B cell (primary cell): ENCODE measurements at regions not wholly inside any gene's neighbourhood (a gene's known extent, or its start where the extent isn't known, plus 50 kb on each side); places are given as distances from the start of the nearest gene placed in this dataset.
"Not testable (repeated sequence)": the region's sequence is repeated elsewhere in the genome, so short reads cannot be mapped to it uniquely, and the experiment has no call there.

Experiments used
- EZH2 ChIP-seq: IDR thresholded peaks from 2 replicates; pipeline ENCODE4 v1.6.1; 2012; ENCODE audit warnings: borderline replicate concordance, low read depth, mild to moderate bottlenecking, moderate library complexity, low read length; ENCODE audit not compliant: insufficient read depth, poor library complexity, severe bottlenecking
- TF ChIP-seq, protein P1 (sequence below): fragments of 200-600 bp; IDR thresholded peaks from one replicate; pipeline ENCODE4 v1.8.0; 2022; ENCODE audit warnings: antibody characterized with exemption, mild to moderate bottlenecking

DNA sequence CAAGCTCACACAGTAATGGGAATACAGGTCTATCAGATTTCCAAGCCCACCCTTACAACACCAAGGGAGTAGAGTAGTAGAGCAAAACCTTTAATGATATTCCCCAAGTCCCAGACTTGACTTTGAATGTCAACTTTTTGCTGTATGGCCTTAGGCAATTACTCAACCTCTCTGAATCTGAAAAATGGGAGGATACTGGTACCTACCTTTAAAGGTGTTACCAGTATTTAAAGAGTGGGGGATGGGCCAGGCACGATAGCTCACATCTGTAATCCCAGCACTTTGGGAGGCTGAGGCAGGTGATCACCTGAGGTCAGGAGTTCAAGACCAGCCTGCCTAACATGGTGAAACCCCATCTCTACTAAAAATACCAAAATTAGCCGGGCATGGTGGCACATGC, 115.2 kb upstream of the TBX5 start:
- TF ChIP-seq, protein P1, sequence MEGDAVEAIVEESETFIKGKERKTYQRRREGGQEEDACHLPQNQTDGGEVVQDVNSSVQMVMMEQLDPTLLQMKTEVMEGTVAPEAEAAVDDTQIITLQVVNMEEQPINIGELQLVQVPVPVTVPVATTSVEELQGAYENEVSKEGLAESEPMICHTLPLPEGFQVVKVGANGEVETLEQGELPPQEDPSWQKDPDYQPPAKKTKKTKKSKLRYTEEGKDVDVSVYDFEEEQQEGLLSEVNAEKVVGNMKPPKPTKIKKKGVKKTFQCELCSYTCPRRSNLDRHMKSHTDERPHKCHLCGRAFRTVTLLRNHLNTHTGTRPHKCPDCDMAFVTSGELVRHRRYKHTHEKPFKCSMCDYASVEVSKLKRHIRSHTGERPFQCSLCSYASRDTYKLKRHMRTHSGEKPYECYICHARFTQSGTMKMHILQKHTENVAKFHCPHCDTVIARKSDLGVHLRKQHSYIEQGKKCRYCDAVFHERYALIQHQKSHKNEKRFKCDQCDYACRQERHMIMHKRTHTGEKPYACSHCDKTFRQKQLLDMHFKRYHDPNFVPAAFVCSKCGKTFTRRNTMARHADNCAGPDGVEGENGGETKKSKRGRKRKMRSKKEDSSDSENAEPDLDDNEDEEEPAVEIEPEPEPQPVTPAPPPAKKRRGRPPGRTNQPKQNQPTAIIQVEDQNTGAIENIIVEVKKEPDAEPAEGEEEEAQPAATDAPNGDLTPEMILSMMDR: not testable (repeated sequence)
- not testable (repeated sequence) for TF ChIP-seq EZH2
